ENCODE measurements at regions not wholly inside any gene's neighbourhood (a gene's known extent, or its start where the extent isn't known, plus 50 kb on each side); places are given as distances from the start of the nearest gene placed in this dataset.
A peak's percentile ranks its signal among the peaks of the same experiment; 100 is the strongest.
"Not testable (repeated sequence)": the region's sequence is repeated elsewhere in the genome, so short reads cannot be mapped to it uniquely, and the experiment has no call there.

GRCh38 chr1:161454865-161455707 is 50.2 kb upstream of the FCGR2A start:
- no CpG with 5 or more reads among the region's 107 CpGs for WGBS, 2 donors
- H3K4me3 ChIP-seq (ENCODE audit: low read depth, poor library complexity, severe bottlenecking); DNase-seq (ENCODE audit: low spot score in 2 of 2); intact Hi-C loops (cut with DNase I; ENCODE audit: low total_unique reads): not testable (repeated sequence)

- 62% methylated on average over 19 of the region's 67 CpGs; no CpG with 5 or more reads in 1 of the 2 donors for WGBS, 2 donors
- intact Hi-C loops (cut with DNase I; ENCODE audit: low total_unique reads) = not testable (repeated sequence)
Observed at GRCh38 chr1:161453950-161454864, 51.0 kb upstream of the FCGR2A start.

DNA sequence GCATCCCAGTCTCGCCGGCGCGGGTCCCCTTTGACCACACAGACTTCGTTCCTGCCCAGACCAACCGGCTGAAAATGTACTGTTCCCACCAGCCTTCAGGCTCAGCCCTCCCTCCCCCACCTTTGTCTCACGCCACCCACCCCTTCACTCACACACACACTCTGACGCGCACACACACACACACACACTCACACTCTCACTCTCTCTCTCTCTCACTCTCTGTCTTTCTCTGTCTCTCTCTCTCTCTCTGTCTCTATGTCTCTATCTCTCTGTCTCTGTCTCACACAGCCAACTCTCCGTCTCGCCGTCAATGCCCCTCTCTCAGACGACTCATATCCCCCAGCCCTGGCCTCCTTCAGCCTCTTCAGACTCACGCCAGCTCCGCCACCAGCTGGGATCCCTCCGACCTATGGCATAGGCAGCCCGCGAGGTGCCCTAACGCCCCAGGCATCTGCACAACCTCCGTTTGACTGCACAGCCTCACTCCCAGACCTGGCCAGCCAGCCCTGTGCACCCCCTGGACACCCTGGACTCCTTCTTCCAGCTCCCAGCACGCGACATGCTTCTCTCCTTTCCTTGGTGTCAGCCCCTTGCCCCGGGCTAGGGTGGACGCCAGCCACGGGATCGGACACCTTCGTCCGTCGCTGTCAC is 53.4 kb upstream of the FCGR2A start:
- intact Hi-C loops (cut with DNase I; ENCODE audit: low total_unique reads); DNase-seq (ENCODE audit: low spot score in 2 of 2); H3K4me3 ChIP-seq (ENCODE audit: low read depth, poor library complexity, severe bottlenecking): not testable (repeated sequence)
- WGBS, 2 donors = no CpG with 5 or more reads among the region's 29 CpGs

More at GRCh38 chr1:161453950-161454864, 51.0 kb upstream of the FCGR2A start:
- H3K4me3 ChIP-seq (ENCODE audit: low read depth, poor library complexity, severe bottlenecking); DNase-seq (ENCODE audit: low spot score in 2 of 2): not testable (repeated sequence)

GRCh38 chr1:161447760-161448332 is 57.4 kb upstream of the FCGR2A start:
- H3K4me3 ChIP-seq (ENCODE audit: low read depth, poor library complexity, severe bottlenecking); intact Hi-C loops (cut with DNase I; ENCODE audit: low total_unique reads); DNase-seq (ENCODE audit: low spot score in 2 of 2): not testable (repeated sequence)
- no CpG with 5 or more reads among the region's 66 CpGs for WGBS, 2 donors

GRCh38 chr1:161447040-161447759 is 58.1 kb upstream of the FCGR2A start:
- H3K4me3 ChIP-seq (ENCODE audit: low read depth, poor library complexity, severe bottlenecking); intact Hi-C loops (cut with DNase I; ENCODE audit: low total_unique reads); DNase-seq (ENCODE audit: low spot score in 2 of 2): not testable (repeated sequence)
- no CpG with 5 or more reads among the region's 79 CpGs for WGBS, 2 donors

DNA sequence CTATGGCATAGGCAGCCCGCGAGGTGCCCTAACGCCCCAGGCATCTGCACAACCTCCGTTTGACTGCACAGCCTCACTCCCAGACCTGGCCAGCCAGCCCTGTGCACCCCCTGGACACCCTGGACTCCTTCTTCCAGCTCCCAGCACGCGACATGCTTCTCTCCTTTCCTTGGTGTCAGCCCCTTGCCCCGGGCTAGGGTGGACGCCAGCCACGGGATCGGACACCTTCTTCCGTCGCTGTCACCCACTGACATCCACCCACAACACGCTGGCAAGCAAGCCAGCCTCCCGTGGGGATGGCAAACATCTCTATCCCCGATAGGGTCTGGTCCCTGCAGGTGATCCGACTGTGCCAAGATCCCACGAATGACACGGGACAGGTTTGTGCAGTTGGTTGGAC is 60.5 kb upstream of the FCGR2A start:
- DNase-seq (ENCODE audit: low spot score in 2 of 2) = peak; percentile 49 to 95
- H3K4me3 ChIP-seq (ENCODE audit: low read depth, poor library complexity, severe bottlenecking); intact Hi-C loops (cut with DNase I; ENCODE audit: low total_unique reads): not testable (repeated sequence)
- 71 to 82% methylated on average over 13 to 14 of the region's 18 CpGs for WGBS, 2 donors

GRCh38 chr1:161444255-161444654 is 61.0 kb upstream of the FCGR2A start:
- 83% methylated on average over 2 of the region's 14 CpGs; no CpG with 5 or more reads in 1 of the 2 donors for WGBS, 2 donors
- intact Hi-C loops (cut with DNase I; ENCODE audit: low total_unique reads); H3K4me3 ChIP-seq (ENCODE audit: low read depth, poor library complexity, severe bottlenecking); DNase-seq (ENCODE audit: low spot score in 2 of 2): not testable (repeated sequence)

GRCh38 chr1:161440312-161440894 is 64.9 kb upstream of the FCGR2A start:
- H3K4me3 ChIP-seq (ENCODE audit: low read depth, poor library complexity, severe bottlenecking) = peak overlapping the region; percentile 41
- DNase-seq (ENCODE audit: low spot score in 2 of 2) = peak in 1 of 2 donors; percentile 86
- WGBS, 2 donors = 0 to 1% methylated on average over 21 to 29 of the region's 61 CpGs
- intact Hi-C loops (cut with DNase I; ENCODE audit: low total_unique reads) = no loop called here
- TF ChIP-seq POLR2A (IDR thresholded peaks at IDR 0.05) = no peak
- TF ChIP-seq, protein P1, sequence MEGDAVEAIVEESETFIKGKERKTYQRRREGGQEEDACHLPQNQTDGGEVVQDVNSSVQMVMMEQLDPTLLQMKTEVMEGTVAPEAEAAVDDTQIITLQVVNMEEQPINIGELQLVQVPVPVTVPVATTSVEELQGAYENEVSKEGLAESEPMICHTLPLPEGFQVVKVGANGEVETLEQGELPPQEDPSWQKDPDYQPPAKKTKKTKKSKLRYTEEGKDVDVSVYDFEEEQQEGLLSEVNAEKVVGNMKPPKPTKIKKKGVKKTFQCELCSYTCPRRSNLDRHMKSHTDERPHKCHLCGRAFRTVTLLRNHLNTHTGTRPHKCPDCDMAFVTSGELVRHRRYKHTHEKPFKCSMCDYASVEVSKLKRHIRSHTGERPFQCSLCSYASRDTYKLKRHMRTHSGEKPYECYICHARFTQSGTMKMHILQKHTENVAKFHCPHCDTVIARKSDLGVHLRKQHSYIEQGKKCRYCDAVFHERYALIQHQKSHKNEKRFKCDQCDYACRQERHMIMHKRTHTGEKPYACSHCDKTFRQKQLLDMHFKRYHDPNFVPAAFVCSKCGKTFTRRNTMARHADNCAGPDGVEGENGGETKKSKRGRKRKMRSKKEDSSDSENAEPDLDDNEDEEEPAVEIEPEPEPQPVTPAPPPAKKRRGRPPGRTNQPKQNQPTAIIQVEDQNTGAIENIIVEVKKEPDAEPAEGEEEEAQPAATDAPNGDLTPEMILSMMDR (IDR thresholded peaks at IDR 0.05) = no peak
